Neuronal stem cell (in vitro differentiated cells): ENCODE measurements at regions not wholly inside any gene's neighbourhood (a gene's known extent, or its start where the extent isn't known, plus 50 kb on each side); places are given as distances from the start of the nearest gene placed in this dataset.

Experiments
- DNase-seq: peaks from one replicate; pipeline ENCODE4 v3.0.0-alpha.2; 2013; ENCODE audit warnings: low spot score
- H2AFZ ChIP-seq: one replicate; pipeline ENCODE4 v1.6.1; 2013; ENCODE audit warnings: mild to moderate bottlenecking, low read length, inconsistent platforms
- H2AK5ac ChIP-seq: 2 replicates; pipeline ENCODE4 v1.6.1; 2013; ENCODE audit warnings: low read depth, mild to moderate bottlenecking, inconsistent platforms, low read length, moderate library complexity, mixed read lengths
- H2BK120ac ChIP-seq: 2 replicates; pipeline ENCODE4 v1.6.1; 2013; ENCODE audit warnings: low read depth, mild to moderate bottlenecking, inconsistent platforms, low read length, moderate library complexity, mixed read lengths
- H2BK12ac ChIP-seq: one replicate; pipeline ENCODE4 v1.6.1; 2013; ENCODE audit warnings: low read length, inconsistent platforms
- H2BK15ac ChIP-seq: 2 replicates; pipeline ENCODE4 v1.6.1; 2013; ENCODE audit warnings: mild to moderate bottlenecking, low read length, inconsistent platforms, mixed read lengths
- H2BK5ac ChIP-seq: one replicate; pipeline ENCODE4 v1.6.1; 2013; ENCODE audit warnings: inconsistent platforms, mild to moderate bottlenecking, low read length, moderate library complexity
- H3K14ac ChIP-seq: one replicate; pipeline ENCODE4 v1.6.1; 2013; ENCODE audit warnings: low read length, inconsistent platforms
- H3K18ac ChIP-seq: 2 replicates; pipeline ENCODE4 v1.6.1; 2013; ENCODE audit warnings: low read length, inconsistent platforms
- H3K23ac ChIP-seq: 2 replicates; pipeline ENCODE4 v1.6.1; 2013; ENCODE audit warnings: low read depth, mild to moderate bottlenecking, mixed read lengths, low read length, inconsistent platforms; ENCODE audit not compliant: poor library complexity
- H3K27ac ChIP-seq: replicated peaks from 3 replicates; pipeline ENCODE4 v1.5.1; 2013; ENCODE audit warnings: low read length, inconsistent platforms
- H3K27me3 ChIP-seq, 3 experiments: 2 replicates each; pipeline ENCODE4 v1.6.1; 2013; ENCODE audit warnings: low read length in 3 of 3, mild to moderate bottlenecking in 2 of 3, inconsistent platforms in 1 of 3, low read depth in 1 of 3, mixed read lengths in 1 of 3, moderate library complexity in 1 of 3; ENCODE audit not compliant: control insufficient read depth in 3 of 3, insufficient read depth in 3 of 3
- H3K36me3 ChIP-seq, 2 donors: replicated peaks in 1 of 2; 2 replicates each; pipeline ENCODE4 v1.6.1; 2013; ENCODE audit warnings: low read length in 2 of 2; ENCODE audit not compliant: control insufficient read depth in 2 of 2, insufficient read depth in 2 of 2
- H3K4ac ChIP-seq: 2 replicates; pipeline ENCODE4 v1.6.1; 2013; ENCODE audit warnings: inconsistent platforms, mild to moderate bottlenecking, low read length, moderate library complexity
- H3K4me1 ChIP-seq, 2 donors: 1 replicate in 1 of 2; 2 replicates in 1 of 2; pipeline ENCODE4 v1.6.1; 2013; ENCODE audit warnings: low read length in 2 of 2, low read depth in 1 of 2; ENCODE audit not compliant: control insufficient read depth in 2 of 2, insufficient read depth in 1 of 2
- H3K4me2 ChIP-seq: one replicate; pipeline ENCODE4 v1.6.1; 2013; ENCODE audit warnings: mild to moderate bottlenecking, low read length, inconsistent platforms; ENCODE audit not compliant: insufficient read depth, poor library complexity, severe bottlenecking
- H3K4me3 ChIP-seq, 2 donors: 2 replicates each; pipeline ENCODE4 v1.5.1; 2013; ENCODE audit warnings: low read length in 2 of 2, mild to moderate bottlenecking in 2 of 2, inconsistent platforms in 1 of 2, moderate library complexity in 1 of 2
- H3K79me1 ChIP-seq: one replicate; pipeline ENCODE4 v1.6.1; 2013; ENCODE audit warnings: low read depth, mild to moderate bottlenecking, inconsistent platforms, low read length, moderate library complexity
- H3K9ac ChIP-seq: one replicate; pipeline ENCODE4 v1.6.1; 2013; ENCODE audit warnings: mild to moderate bottlenecking, low read depth, low read length, inconsistent platforms; ENCODE audit not compliant: poor library complexity
- H3K9me3 ChIP-seq, 2 donors: replicated peaks in 1 of 2; 2 replicates each; pipeline versions ENCODE3 to v1.6.1; 2013; ENCODE audit warnings: low read length in 2 of 2, mild to moderate bottlenecking in 2 of 2, inconsistent platforms in 1 of 2, low read depth in 1 of 2, mixed read lengths in 1 of 2, moderate library complexity in 1 of 2; ENCODE audit not compliant: control insufficient read depth in 2 of 2, insufficient read depth in 1 of 2
- H4K8ac ChIP-seq: one replicate; pipeline ENCODE4 v1.6.1; 2013; ENCODE audit warnings: low read depth, mild to moderate bottlenecking, inconsistent platforms, low read length, moderate library complexity
- H4K91ac ChIP-seq: one replicate; pipeline ENCODE4 v1.6.1; 2013; ENCODE audit warnings: low read length, low read depth, mild to moderate bottlenecking, inconsistent platforms; ENCODE audit not compliant: poor library complexity
- WGBS, 2 donors: extraction: QIAGEN DNeasy Blood & Tissue Kit; methylation state at CpG; one replicate each; pipeline ENCODE4 v1.1.7; 2013; ENCODE audit warnings: missing lambda C conversion rate in 2 of 2, mixed read lengths in 1 of 2; ENCODE audit not compliant: insufficient read length in 2 of 2, insufficient replicate concordance in 1 of 2; ENCODE audit errors: extremely low coverage in 2 of 2; 5-methylcytosine and 5-hydroxymethylcytosine counted together

DNA sequence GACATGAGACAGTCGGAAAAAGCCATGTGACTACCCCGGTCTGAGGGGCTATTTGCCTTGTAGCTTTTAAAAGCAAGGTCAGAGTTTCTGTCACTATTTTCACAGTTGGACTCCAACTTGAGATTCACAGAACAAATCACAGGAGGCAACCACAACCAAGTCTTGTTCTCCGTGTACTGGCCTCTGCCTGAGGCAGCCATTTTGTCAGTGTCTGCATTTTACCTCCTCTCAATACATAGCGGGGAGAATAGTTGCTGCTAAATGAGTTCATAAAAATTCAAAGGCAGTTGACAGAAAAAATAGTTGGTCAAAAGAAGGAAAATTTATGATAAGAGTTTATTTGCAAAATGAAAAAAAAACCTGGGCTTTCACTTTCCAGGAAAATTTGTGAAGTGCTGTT, 501.4 kb downstream of the CCDC85A start:
- Histone ChIP-seq H3K9ac (no peak overlapping the region), H2BK5ac (no peak overlapping the region), H3K18ac (no peak overlapping the region), H2BK15ac (no peak overlapping the region), H3K4me1 (no peaks in the 10 kb centered on the region), H3K27me3 (no peaks in the 10 kb centered on the region), H3K23ac (no peak overlapping the region), H3K9me3 (peaks cover 0 to 2% of the 10 kb centered on the region in 2 donors), H2BK120ac (no peak overlapping the region), H3K27ac (no peak overlapping the region), H3K4ac (no peak overlapping the region), H3K14ac (no peak overlapping the region), H3K4me2 (no peak overlapping the region), H4K91ac (no peak overlapping the region), H2AK5ac (no peak overlapping the region), H3K4me3 (no peak overlapping the region), H2AFZ (peak overlapping the region; percentile 80), H3K79me1 (no peaks in the 10 kb centered on the region), H4K8ac (no peak overlapping the region), H2BK12ac (no peak overlapping the region), H3K36me3 (no peaks in the 10 kb centered on the region)
- DNase-seq, result no peak
- no CpG with 5 or more reads among the region's 4 CpGs for WGBS, 2 donors

DNA sequence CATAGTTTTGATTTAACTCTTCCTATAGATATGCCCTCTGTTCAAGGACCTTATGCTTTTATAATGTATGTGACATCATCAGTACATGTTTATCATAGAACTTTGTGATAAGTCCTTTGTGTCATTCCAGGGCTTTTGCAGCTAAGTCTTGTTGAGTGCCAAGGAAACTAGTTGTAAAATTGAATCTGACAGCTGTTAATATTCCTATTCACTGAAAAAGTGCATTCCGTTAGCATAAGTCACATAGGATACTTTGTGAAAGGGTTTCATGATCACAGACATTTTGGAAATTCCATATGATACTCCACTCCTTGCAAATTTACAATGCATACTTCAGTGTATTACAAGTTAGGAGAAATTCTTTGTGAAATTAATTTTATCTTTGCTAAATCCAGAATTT, 503.4 kb downstream of the CCDC85A start:
- H2AK5ac ChIP-seq, result no peak overlapping the region
- H3K27me3 ChIP-seq, result no peaks in the 10 kb centered on the region
- no peak overlapping the region for H4K8ac ChIP-seq
- H3K9me3 ChIP-seq, result peaks cover 0 to 2% of the 10 kb centered on the region in 2 donors
- no peak for DNase-seq
- WGBS, 2 donors, result no CpG with 5 or more reads among the region's 1 CpG
- no peaks in the 10 kb centered on the region for H3K36me3 ChIP-seq
- no peak overlapping the region for H3K23ac ChIP-seq
- H3K18ac ChIP-seq, result no peak overlapping the region
- H3K79me1 ChIP-seq, result no peaks in the 10 kb centered on the region
- H3K9ac ChIP-seq, result no peak overlapping the region
- H3K4me3 ChIP-seq, result no peak overlapping the region
- no peak overlapping the region for H3K4me2 ChIP-seq
- H3K14ac ChIP-seq, result no peak overlapping the region
- H3K4me1 ChIP-seq, result no peaks in the 10 kb centered on the region
- H2AFZ ChIP-seq, result no peak overlapping the region
- no peak overlapping the region for H2BK120ac ChIP-seq
- H4K91ac ChIP-seq, result no peak overlapping the region
- no peak overlapping the region for H2BK12ac ChIP-seq
- no peak overlapping the region for H3K4ac ChIP-seq
- no peak overlapping the region for H2BK15ac ChIP-seq
- no peak overlapping the region for H2BK5ac ChIP-seq
- no peak overlapping the region for H3K27ac ChIP-seq

GRCh38 chr2:56688661-56689060, 504.9 kb downstream of the CCDC85A start:
- H3K36me3 ChIP-seq, result no peaks in the 10 kb centered on the region
- no peak overlapping the region for H2BK5ac ChIP-seq
- no peaks in the 10 kb centered on the region for H3K79me1 ChIP-seq
- no peak overlapping the region for H3K4me2 ChIP-seq
- DNase-seq, result no peak
- H3K14ac ChIP-seq, result no peak overlapping the region
- no peak overlapping the region for H3K9ac ChIP-seq
- no peak overlapping the region for H2BK12ac ChIP-seq
- H3K4me3 ChIP-seq, result no peak overlapping the region
- WGBS, 2 donors, result no CpG with 5 or more reads among the region's 1 CpG
- no peaks in the 10 kb centered on the region for H3K4me1 ChIP-seq
- H2BK120ac ChIP-seq, result no peak overlapping the region
- no peak overlapping the region for H3K23ac ChIP-seq
- H4K91ac ChIP-seq, result no peak overlapping the region
- peaks cover 0 to 2% of the 10 kb centered on the region in 2 donors for H3K9me3 ChIP-seq
- no peak overlapping the region for H4K8ac ChIP-seq
- no peak overlapping the region for H3K27ac ChIP-seq
- no peak overlapping the region for H2AFZ ChIP-seq
- H3K27me3 ChIP-seq, result no peaks in the 10 kb centered on the region
- no peak overlapping the region for H2BK15ac ChIP-seq
- H3K4ac ChIP-seq, result no peak overlapping the region
- no peak overlapping the region for H2AK5ac ChIP-seq
- H3K18ac ChIP-seq, result no peak overlapping the region

GRCh38 chr2:56693501-56693900, 509.7 kb downstream of the CCDC85A start:
- no peak overlapping the region for H4K8ac ChIP-seq
- no peak overlapping the region for H2AFZ ChIP-seq
- no CpG with 5 or more reads among the region's 2 CpGs for WGBS, 2 donors
- H3K4me3 ChIP-seq, result no peak overlapping the region
- no peaks in the 10 kb centered on the region for H3K27me3 ChIP-seq
- no peak overlapping the region for H3K23ac ChIP-seq
- no peaks in the 10 kb centered on the region for H3K36me3 ChIP-seq
- H3K4me2 ChIP-seq, result no peak overlapping the region
- no peak for DNase-seq
- H3K27ac ChIP-seq, result no peak overlapping the region
- no peak overlapping the region for H2BK12ac ChIP-seq
- no peak overlapping the region for H2AK5ac ChIP-seq
- no peaks in the 10 kb centered on the region for H3K79me1 ChIP-seq
- no peaks in the 10 kb centered on the region for H3K4me1 ChIP-seq
- no peak overlapping the region for H3K14ac ChIP-seq
- no peak overlapping the region for H3K9ac ChIP-seq
- H3K18ac ChIP-seq, result no peak overlapping the region
- H3K9me3 ChIP-seq, result no peaks in the 10 kb centered on the region
- H2BK15ac ChIP-seq, result no peak overlapping the region
- H3K4ac ChIP-seq, result no peak overlapping the region
- H2BK5ac ChIP-seq, result no peak overlapping the region
- H4K91ac ChIP-seq, result no peak overlapping the region
- no peak overlapping the region for H2BK120ac ChIP-seq
